Heart left ventricle (tissue), 16 donors: ENCODE measurements at regions not wholly inside any gene's neighbourhood (a gene's known extent, or its start where the extent isn't known, plus 50 kb on each side); places are given as distances from the start of the nearest gene placed in this dataset.

ENCODE experiments used
- ATAC-seq, 4 donors: fragments of 200-7000 bp; cut with Tn5 transposase; one replicate each; pipeline ENCODE4 v1.9.1; 2020 to 2022; ENCODE audit warnings: moderate library complexity in 4 of 4, mild to moderate bottlenecking in 3 of 4, moderate number of reproducible peaks in 1 of 4
- DNase-seq, 5 donors: peaks; one replicate each; pipeline ENCODE4 v3.0.0-alpha.2; 2020
- H3K27ac ChIP-seq, 12 donors: fragments of 200-600 bp; sonication (generic) in 4 of 12; one replicate each; pipeline versions ENCODE4 v1.5.0 to v1.8.0; 2016 to 2022; ENCODE audit warnings: mild to moderate bottlenecking in 2 of 12
- H3K27me3 ChIP-seq, 9 donors: fragments of 200-600 bp; sonication (generic) in 2 of 9; one replicate each; pipeline versions ENCODE4 v1.5.1 to v1.8.0; 2016 to 2022; ENCODE audit warnings: mild to moderate bottlenecking in 3 of 9
- H3K36me3 ChIP-seq, 9 donors: fragments of 200-600 bp; sonication (generic) in 2 of 9; one replicate each; pipeline versions ENCODE4 v1.5.0 to v1.8.0; 2018 to 2022; ENCODE audit warnings: mild to moderate bottlenecking in 2 of 9
- H3K4me1 ChIP-seq, 12 donors: fragments of 200-600 bp; sonication (generic) in 4 of 12; one replicate each; pipeline versions ENCODE4 v1.5.0 to v1.8.0; 2016 to 2022; ENCODE audit warnings: mild to moderate bottlenecking in 3 of 12
- H3K4me3 ChIP-seq, 12 donors: fragments of 200-600 bp; sonication (generic) in 4 of 12; one replicate each; pipeline versions ENCODE4 v1.5.0 to v1.8.0; 2017 to 2022; ENCODE audit warnings: mild to moderate bottlenecking in 9 of 12, moderate library complexity in 4 of 12
- H3K9me3 ChIP-seq, 12 donors: fragments of 200-600 bp; sonication (generic) in 4 of 12; one replicate each; pipeline versions ENCODE4 v1.5.0 to v1.8.0; 2016 to 2022; ENCODE audit warnings: mild to moderate bottlenecking in 1 of 12
- POLR2A ChIP-seq, 2 donors: fragments of 450-650 bp; IDR thresholded peaks; one replicate each; pipeline ENCODE4 v1.6.1; 2017; ENCODE audit warnings: antibody characterized with exemption in 2 of 2, mild to moderate bottlenecking in 2 of 2, moderate library complexity in 2 of 2
- WGBS, 4 donors: extraction: QIAGEN DNeasy Blood & Tissue Kit in 2 of 4; methylation state at CpG; one replicate each; pipeline versions ENCODE4 v1.1.5 to v1.1.7; 2013 to 2018; 5-methylcytosine and 5-hydroxymethylcytosine counted together
- intact Hi-C, 10 donors: fragments of 100-400 bp; cut with DNase I; formaldehyde crosslinking; loops; one replicate each; pipeline versions ENCODE4 v1.11.1 to v1.14.2; 2022
- TF ChIP-seq, protein P1 (sequence below), 12 donors: fragments of 200-600 bp; sonication (generic) in 4 of 12; IDR thresholded peaks; one replicate each; pipeline versions ENCODE4 v1.5.0 to v1.8.0; 2018 to 2022; ENCODE audit warnings: antibody characterized with exemption in 12 of 12, mild to moderate bottlenecking in 5 of 12
- donor health status: ischemic (EF 13 %, LVEDD 7.1; RV severe dilation, severe dysfunction).
- donor health status: healthy with polysubstance abuse.
- donor health status: DM: no; HTN: yes; CAD: no.
- donor health status: DM: no; HTN: no; CAD: no.
- donor health status: ischemic (EF 25% LVEDD 6.9; RV normal size, moderate dysfunction).
- donor health status: ischemic (EF 25% LVEDD 5.7; RV mildly dilated, moderate dysfunction).
- donor health status: healthy.
- donor health status: DM: yes; HTN: yes; CAD: no.
- donor health status: ischemic (EF 35%, LVEDD 5.7; RV mildly dilated, moderate dysfunction).
- donor health status: nonischemic (EF 11% LVEDD 7.7; RV severe dilation, severe dysfunction).
- donor health status: DM: yes; HTN: yes; CAD: no.
- donor health status: PGD.
- donor health status: ischemic (EF 29% LVEDD 5.4; RV normal size, mild dysfunction).
- donor health status: nonischemic (EF 23%, LVEDD 6.1; RV moderate dilation, normal function).

DNA sequence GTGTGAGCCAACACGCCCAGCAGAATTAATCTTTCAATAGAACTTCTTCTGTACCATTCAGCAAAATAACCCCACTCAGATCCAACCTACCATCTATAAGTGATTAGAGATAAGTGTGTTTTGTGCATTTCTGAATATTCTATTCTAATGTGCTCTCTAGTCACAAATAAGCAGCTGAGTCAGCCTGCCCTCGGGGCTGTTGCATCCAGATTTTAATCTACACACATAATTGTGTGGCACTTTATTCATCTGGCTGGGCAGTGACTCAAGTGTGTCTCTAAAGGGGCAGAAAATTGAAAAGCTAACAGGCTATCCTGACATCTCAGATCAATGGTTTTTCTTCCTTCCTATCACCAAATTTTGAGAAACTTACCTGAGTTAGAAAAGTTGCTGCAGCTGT lies 60.3 kb downstream of the PRR15 start:
- intact Hi-C loops, result loop anchor here in 1 of 10 donors (10.0 kb wide), 1 partner anchor 121 kb away; no protein-coding TSS in a partner anchor
- DNase-seq, result no peak
- 81 to 87% (median 83%) methylated on average over 2 of the region's 2 CpGs for WGBS, 4 donors

DNA sequence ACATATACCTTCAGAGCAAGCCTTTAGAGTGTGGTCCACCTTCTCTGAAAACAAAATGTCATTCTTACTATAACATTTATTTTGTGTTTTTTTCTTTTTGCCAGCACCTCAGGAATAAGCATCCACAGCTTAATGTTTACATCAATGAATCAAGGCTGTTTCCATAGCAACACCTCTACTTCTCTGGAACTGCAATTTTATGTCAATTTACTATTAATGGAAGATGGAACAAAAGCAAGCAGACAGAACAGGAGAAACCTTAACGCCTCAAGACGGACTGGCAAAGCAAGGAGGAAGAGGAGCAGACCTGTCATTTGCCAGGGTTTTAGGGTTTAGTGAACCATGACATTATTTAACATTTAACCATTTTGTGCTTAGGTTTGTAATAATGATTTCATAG lies 63.1 kb downstream of the PRR15 start:
- Histone ChIP-seq H3K27ac (no peak overlapping the region), H3K4me3 (no peak overlapping the region), H3K36me3 (no peaks in the 10 kb centered on the region), H3K27me3 (peaks cover 0 to 19% (median 0%) of the 10 kb centered on the region in 9 donors), H3K4me1 (no peaks in the 10 kb centered on the region), H3K9me3 (no peaks in the 10 kb centered on the region)
- TF ChIP-seq, protein P1, sequence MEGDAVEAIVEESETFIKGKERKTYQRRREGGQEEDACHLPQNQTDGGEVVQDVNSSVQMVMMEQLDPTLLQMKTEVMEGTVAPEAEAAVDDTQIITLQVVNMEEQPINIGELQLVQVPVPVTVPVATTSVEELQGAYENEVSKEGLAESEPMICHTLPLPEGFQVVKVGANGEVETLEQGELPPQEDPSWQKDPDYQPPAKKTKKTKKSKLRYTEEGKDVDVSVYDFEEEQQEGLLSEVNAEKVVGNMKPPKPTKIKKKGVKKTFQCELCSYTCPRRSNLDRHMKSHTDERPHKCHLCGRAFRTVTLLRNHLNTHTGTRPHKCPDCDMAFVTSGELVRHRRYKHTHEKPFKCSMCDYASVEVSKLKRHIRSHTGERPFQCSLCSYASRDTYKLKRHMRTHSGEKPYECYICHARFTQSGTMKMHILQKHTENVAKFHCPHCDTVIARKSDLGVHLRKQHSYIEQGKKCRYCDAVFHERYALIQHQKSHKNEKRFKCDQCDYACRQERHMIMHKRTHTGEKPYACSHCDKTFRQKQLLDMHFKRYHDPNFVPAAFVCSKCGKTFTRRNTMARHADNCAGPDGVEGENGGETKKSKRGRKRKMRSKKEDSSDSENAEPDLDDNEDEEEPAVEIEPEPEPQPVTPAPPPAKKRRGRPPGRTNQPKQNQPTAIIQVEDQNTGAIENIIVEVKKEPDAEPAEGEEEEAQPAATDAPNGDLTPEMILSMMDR (IDR thresholded peaks at IDR 0.05), result no peak
- no peak for TF ChIP-seq POLR2A (IDR thresholded peaks at IDR 0.05)
- DNase-seq (no peak), ATAC-seq (no peak)
- intact Hi-C loops, result loop anchor here in 1 of 10 donors (10.0 kb wide), 1 partner anchor 118 kb away; no protein-coding TSS in a partner anchor
- 71 to 84% (median 83%) methylated on average over 2 of the region's 2 CpGs for WGBS, 4 donors

More for the DNA sequence above, 60.3 kb downstream of the PRR15 start:
- Histone ChIP-seq H3K27me3 (peaks cover 0 to 19% (median 0%) of the 10 kb centered on the region in 9 donors), H3K4me1 (no peaks in the 10 kb centered on the region), H3K9me3 (no peaks in the 10 kb centered on the region), H3K36me3 (no peaks in the 10 kb centered on the region), H3K27ac (no peak overlapping the region), H3K4me3 (no peak overlapping the region)
- no peak for ATAC-seq
- TF ChIP-seq, protein P1 (IDR thresholded peaks at IDR 0.05), result no peak
- TF ChIP-seq POLR2A (IDR thresholded peaks at IDR 0.05), result no peak

DNA sequence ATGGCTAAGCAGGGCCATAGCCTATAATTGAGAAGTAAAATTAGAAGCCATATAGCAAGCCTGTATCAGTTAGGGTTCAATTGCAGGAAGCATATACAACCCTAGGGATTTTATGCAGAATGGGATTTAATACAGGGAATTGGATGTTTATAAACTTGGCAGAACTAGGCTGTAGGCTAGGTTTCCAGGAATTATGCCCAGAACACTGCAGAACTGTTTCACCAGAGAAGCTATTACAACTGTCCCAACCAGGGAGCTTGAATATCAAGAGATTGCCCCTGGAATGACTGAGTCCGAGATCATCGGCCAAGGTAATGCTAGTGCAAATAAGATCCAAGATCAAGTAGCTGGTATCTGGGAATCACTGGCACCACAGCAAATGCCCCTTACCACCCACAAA lies 64.0 kb downstream of the PRR15 start:
- no peak overlapping the region for H3K27ac ChIP-seq
- no peak for DNase-seq
- no peaks in the 10 kb centered on the region for H3K9me3 ChIP-seq
- peaks cover 0 to 19% (median 0%) of the 10 kb centered on the region in 9 donors for H3K27me3 ChIP-seq
- no peak for ATAC-seq
- no peaks in the 10 kb centered on the region for H3K36me3 ChIP-seq
- intact Hi-C loops, result loop anchor here in 1 of 10 donors (10.0 kb wide), 1 partner anchor 117 kb away; no protein-coding TSS in a partner anchor
- H3K4me3 ChIP-seq, result no peak overlapping the region
- H3K4me1 ChIP-seq, result no peaks in the 10 kb centered on the region
- TF ChIP-seq, protein P1 (IDR thresholded peaks at IDR 0.05), result no peak
- TF ChIP-seq POLR2A (IDR thresholded peaks at IDR 0.05), result no peak
- WGBS, 4 donors, result 83 to 96% (median 95%) methylated on average over 2 of the region's 2 CpGs

DNA sequence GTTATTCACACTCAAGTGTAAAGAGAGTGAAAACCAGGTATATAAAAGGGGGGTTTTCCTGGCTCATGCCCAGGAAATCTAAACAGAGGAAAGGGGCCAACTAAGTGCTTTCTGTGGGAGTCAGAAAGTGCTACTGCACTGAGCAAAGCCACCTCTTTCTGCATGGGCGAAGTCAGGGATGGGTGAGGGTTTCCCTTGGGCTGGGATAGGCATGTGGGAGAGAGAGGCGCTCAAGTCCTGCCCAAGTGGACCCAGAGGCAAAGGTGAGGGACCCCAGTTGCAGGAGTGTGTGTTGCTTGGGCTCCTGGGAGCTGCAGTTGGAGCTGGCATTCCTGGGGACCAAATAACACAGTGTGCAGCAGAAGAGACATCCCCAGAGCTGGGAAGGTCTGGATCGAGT lies 65.9 kb downstream of the PRR15 start:
- ATAC-seq, result no peak
- Histone ChIP-seq H3K36me3 (no peaks in the 10 kb centered on the region), H3K27me3 (peaks cover 0 to 19% (median 0%) of the 10 kb centered on the region in 9 donors), H3K4me3 (no peak overlapping the region), H3K4me1 (no peaks in the 10 kb centered on the region), H3K9me3 (no peaks in the 10 kb centered on the region), H3K27ac (no peak overlapping the region)
- no peak for DNase-seq
- TF ChIP-seq, protein P1 (IDR thresholded peaks at IDR 0.05), result no peak
- no peak for TF ChIP-seq POLR2A (IDR thresholded peaks at IDR 0.05)
- WGBS, 4 donors, result 84 to 94% (median 90%) methylated on average over 3 of the region's 3 CpGs
- intact Hi-C loops, result loop anchor here in 1 of 10 donors (10.0 kb wide), 1 partner anchor 115 kb away; no protein-coding TSS in a partner anchor
